HepG2 (cell line): ENCODE measurements at regions not wholly inside any gene's neighbourhood (a gene's known extent, or its start where the extent isn't known, plus 50 kb on each side); places are given as distances from the start of the nearest gene placed in this dataset.

Experiments
- ATAC-seq: fragments of 200-7000 bp; cut with Tn5 transposase; 3 replicates; pipeline ENCODE4 v1.9.1; 2020; ENCODE audit warnings: mild to moderate bottlenecking, moderate library complexity
- BruUV-seq: library from RNA; stranded (reverse); fragments of 400-500 nt; replicated peaks from 2 replicates; lab custom pipeline; 2021; lab: Mats Ljungman, UMichigan
- CTCF ChIA-PET: fragments of 300-600 bp; formaldehyde crosslinking; extraction: SDS; loops from one replicate; lab custom pipeline; 2021; ENCODE audit warnings: low total read pairs, inconsistent platforms, low intra/inter-chr PET ratio; lab: Yijun Ruan, JAX
- POLR2A ChIA-PET: fragments of 350-600 bp; sonication (Branson Sonifier 250); formaldehyde crosslinking; loops from one replicate; lab custom pipeline; 2020; ENCODE audit warnings: antibody characterized with exemption, inconsistent platforms; lab: Yijun Ruan, JAX
- DNase-seq: peaks from one replicate; pipeline ENCODE4 v3.0.0-alpha.2; 2015; ENCODE audit warnings: low spot score
- FAIRE-seq: peaks from 3 replicates; lab custom pipeline; 2011; peaks lifted over from hg19 to GRCh38; lab: Jason Lieb, UNC
- H2AFZ ChIP-seq: one replicate; pipeline ENCODE4 v1.6.1; 2011; ENCODE audit warnings: low read length, inconsistent platforms
- H3K27ac ChIP-seq: fragments of 300-600 bp; 3 replicates; pipeline ENCODE4 v1.8.0; 2011; ENCODE audit warnings: mixed run types, mild to moderate bottlenecking, mixed read lengths, low read length, inconsistent platforms; ENCODE audit not compliant: insufficient read depth; ENCODE audit errors: extremely low read length
- H3K27me3 ChIP-seq, 2 experiments: fragments of 200-600 bp in 1 of 2; 2 replicates in 1 of 2; 3 replicates in 1 of 2; pipeline versions ENCODE4 v1.6.0 to v1.8.0; 2011; ENCODE audit warnings: low read length in 2 of 2, mild to moderate bottlenecking in 2 of 2, moderate library complexity in 2 of 2, inconsistent platforms in 1 of 2; ENCODE audit not compliant: insufficient read depth in 2 of 2, control insufficient read depth in 1 of 2
- H3K36me3 ChIP-seq, 2 experiments: fragments of 200-600 bp in 1 of 2; replicated peaks in 1 of 2; 2 replicates in 1 of 2; 3 replicates in 1 of 2; pipeline versions ENCODE4 v1.5.1 to v1.8.0; 2011; ENCODE audit warnings: low read length in 2 of 2, inconsistent platforms in 1 of 2; ENCODE audit not compliant: insufficient read depth in 2 of 2, control insufficient read depth in 1 of 2
- H3K4me1 ChIP-seq: 2 replicates; pipeline ENCODE4 v1.5.1; 2012; ENCODE audit warnings: low read length, inconsistent platforms; ENCODE audit not compliant: insufficient read depth
- H3K4me2 ChIP-seq: 2 replicates; pipeline ENCODE4 v1.6.0; 2011; ENCODE audit warnings: low read depth, low read length, inconsistent platforms
- H3K4me3 ChIP-seq, 3 experiments: fragments of 200-600 bp in 1 of 3; sonication (generic), shearing (Covaris generic) in 1 of 3; replicated peaks in 1 of 3; 2 replicates each; pipeline ENCODE4 v1.5.1; 2011 to 2016; ENCODE audit warnings: low read length in 3 of 3, inconsistent platforms in 2 of 3, low read depth in 2 of 3, mild to moderate bottlenecking in 2 of 3, control low read depth in 1 of 3, mixed read lengths in 1 of 3; ENCODE audit not compliant: insufficient read depth in 1 of 3
- H3K79me2 ChIP-seq: one replicate; pipeline ENCODE4 v1.6.1; 2011; ENCODE audit warnings: low read length, inconsistent platforms; ENCODE audit not compliant: insufficient read depth
- H3K9ac ChIP-seq: 2 replicates; pipeline ENCODE4 v1.6.0; 2011; ENCODE audit warnings: mild to moderate bottlenecking, low read depth, low read length, inconsistent platforms; ENCODE audit not compliant: insufficient read depth
- H3K9me3 ChIP-seq: 2 replicates; pipeline ENCODE4 v1.5.1; 2012; ENCODE audit warnings: mild to moderate bottlenecking, low read length
- H4K20me1 ChIP-seq: 2 replicates; pipeline ENCODE4 v1.6.0; 2011; ENCODE audit warnings: inconsistent platforms, mild to moderate bottlenecking, low read length, moderate library complexity; ENCODE audit not compliant: insufficient read depth
- GTF2F1 ChIP-seq: fragments of 150-350 bp; IDR thresholded peaks from 2 replicates; pipeline ENCODE4 v1.6.1; 2014; ENCODE audit warnings: low read length
- NCOR1 ChIP-seq: fragments of 200-600 bp; sonication (generic); IDR thresholded peaks from 2 replicates; pipeline ENCODE4 v1.7.0; 2017; ENCODE audit warnings: antibody characterized with exemption, low read length, borderline replicate concordance
- NR2F6 ChIP-seq, 2 experiments: IDR thresholded peaks; 2 replicates each; pipeline ENCODE4 v1.6.1; 2016; ENCODE audit warnings: antibody characterized with exemption in 1 of 2, mild to moderate bottlenecking in 1 of 2
- PAWR ChIP-seq: sonication (generic); formaldehyde crosslinking; IDR thresholded peaks from 2 replicates; pipeline ENCODE4 v1.4.0; 2020; ENCODE audit warnings: missing genetic modification reagents, mild to moderate bottlenecking, borderline replicate concordance
- TBX2 ChIP-seq: sonication (generic); formaldehyde crosslinking; IDR thresholded peaks from 2 replicates; pipeline ENCODE4 v1.5.0; 2020; ENCODE audit warnings: missing genetic modification reagents, mild to moderate bottlenecking, borderline replicate concordance
- ZFP90 ChIP-seq: sonication (generic); formaldehyde crosslinking; IDR thresholded peaks from 2 replicates; pipeline ENCODE4 v1.8.0; 2022; ENCODE audit warnings: missing genetic modification reagents, mild to moderate bottlenecking, inconsistent platforms, borderline replicate concordance
- ZNF136 ChIP-seq: sonication (generic); formaldehyde crosslinking; IDR thresholded peaks from 2 replicates; pipeline ENCODE4 v1.8.1; 2022; ENCODE audit warnings: low read depth, mild to moderate bottlenecking, moderate library complexity, missing genetic modification reagents
- ZNF337 ChIP-seq: sonication (generic); formaldehyde crosslinking; IDR thresholded peaks from 2 replicates; pipeline ENCODE4 v1.5.1; 2020; ENCODE audit warnings: missing genetic modification reagents, low read depth, mild to moderate bottlenecking, borderline replicate concordance
- ZNF619 ChIP-seq: sonication (generic); formaldehyde crosslinking; IDR thresholded peaks from 2 replicates; pipeline ENCODE4 v1.4.0; 2020; ENCODE audit warnings: mild to moderate bottlenecking, missing genetic modification reagents
- ZNF720 ChIP-seq: sonication (generic); formaldehyde crosslinking; IDR thresholded peaks from 2 replicates; pipeline ENCODE4 v1.4.0; 2020; ENCODE audit warnings: missing genetic modification reagents
- WGBS: methylation state at CpG from one replicate; pipeline ENCODE4 v1.1.6; 2017; ENCODE audit warnings: low lambda C conversion rate; 5-methylcytosine and 5-hydroxymethylcytosine counted together
- in situ Hi-C: cut with HindIII; loops from 2 replicates; pipeline ENCODE4 v1.10.0; 2017; ENCODE audit warnings: low pct_unique_long_range_greater_than_20kb; ENCODE audit not compliant: extremely low pct_ligation_motif_present
- intact Hi-C: fragments of 100-400 bp; cut with micrococcal nuclease; formaldehyde crosslinking; loops from one replicate; pipeline ENCODE4 v1.10.0; 2022; ENCODE audit not compliant: unreplicated experiment
- TF ChIP-seq, protein P1 (sequence below): sonication (generic); formaldehyde crosslinking; IDR thresholded peaks from 2 replicates; pipeline ENCODE4 v1.5.0; 2020; ENCODE audit warnings: mild to moderate bottlenecking, low read depth, missing genetic modification reagents, borderline replicate concordance
- TF ChIP-seq, protein P2 (sequence below): IDR thresholded peaks from 2 replicates; pipeline ENCODE4 v1.6.1; 2016; ENCODE audit warnings: low read depth, control low read depth
- TF ChIP-seq, protein P3 (sequence below): sonication (generic); formaldehyde crosslinking; IDR thresholded peaks from 2 replicates; pipeline ENCODE4 v1.4.0; 2020; ENCODE audit warnings: mild to moderate bottlenecking, missing genetic modification reagents

DNA sequence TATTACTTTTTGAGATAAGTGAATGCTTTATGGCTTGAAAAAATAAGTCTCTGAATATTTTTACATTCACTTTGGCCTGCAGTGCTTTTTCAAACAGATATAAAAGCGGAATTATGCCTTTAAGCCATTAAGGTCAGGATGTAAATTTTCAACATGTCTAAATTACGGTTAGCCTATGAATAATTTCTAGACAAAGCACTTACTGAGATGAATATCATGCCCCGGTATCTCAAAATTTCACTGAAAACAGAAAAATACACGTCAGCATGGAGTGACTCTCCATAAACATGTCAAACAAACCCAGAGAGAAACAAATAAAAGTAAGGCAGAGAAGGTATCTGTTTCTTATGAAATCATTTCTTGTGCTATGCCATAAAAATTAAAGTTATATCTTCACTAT lies 853.9 kb downstream of the KCNT2 start:
- FAIRE-seq, result no peak
- in situ Hi-C loops (no loop called here), intact Hi-C loops (no loop called here)
- H3K79me2 ChIP-seq, result no peaks in the 10 kb centered on the region
- H3K9me3 ChIP-seq, result no peaks in the 10 kb centered on the region
- H2AFZ ChIP-seq, result no peak overlapping the region
- no peaks in the 10 kb centered on the region for H3K36me3 ChIP-seq
- no peak overlapping the region for H3K4me2 ChIP-seq
- no peak for ATAC-seq
- POLR2A ChIA-PET, result no interaction called here
- under 1% methylated on average over 4 of the region's 4 CpGs for WGBS
- H3K27ac ChIP-seq, result no peak overlapping the region
- no peaks in the 10 kb centered on the region for H3K27me3 ChIP-seq
- H3K4me1 ChIP-seq, result no peaks in the 10 kb centered on the region
- no TSS peak for BruUV-seq
- H3K4me3 ChIP-seq, result no peak overlapping the region
- CTCF ChIA-PET, result no interaction called here
- no peaks in the 10 kb centered on the region for H4K20me1 ChIP-seq
- no peak overlapping the region for H3K9ac ChIP-seq
- no peak for TF ChIP-seq NCOR1
- TF ChIP-seq TBX2 (CRISPR knock-in tag), result no peak
- TF ChIP-seq ZNF619 (CRISPR knock-in tag), result no peak
- TF ChIP-seq NR2F6 (IDR thresholded peaks at IDR 0.05), result no peak
- TF ChIP-seq NR2F6 (CRISPR knock-in tag; IDR thresholded peaks at IDR 0.05), result no peak
- TF ChIP-seq, protein P1, sequence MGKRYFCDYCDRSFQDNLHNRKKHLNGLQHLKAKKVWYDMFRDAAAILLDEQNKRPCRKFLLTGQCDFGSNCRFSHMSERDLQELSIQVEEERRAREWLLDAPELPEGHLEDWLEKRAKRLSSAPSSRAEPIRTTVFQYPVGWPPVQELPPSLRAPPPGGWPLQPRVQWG (CRISPR knock-in tag), result no peak
- TF ChIP-seq, protein P2, sequence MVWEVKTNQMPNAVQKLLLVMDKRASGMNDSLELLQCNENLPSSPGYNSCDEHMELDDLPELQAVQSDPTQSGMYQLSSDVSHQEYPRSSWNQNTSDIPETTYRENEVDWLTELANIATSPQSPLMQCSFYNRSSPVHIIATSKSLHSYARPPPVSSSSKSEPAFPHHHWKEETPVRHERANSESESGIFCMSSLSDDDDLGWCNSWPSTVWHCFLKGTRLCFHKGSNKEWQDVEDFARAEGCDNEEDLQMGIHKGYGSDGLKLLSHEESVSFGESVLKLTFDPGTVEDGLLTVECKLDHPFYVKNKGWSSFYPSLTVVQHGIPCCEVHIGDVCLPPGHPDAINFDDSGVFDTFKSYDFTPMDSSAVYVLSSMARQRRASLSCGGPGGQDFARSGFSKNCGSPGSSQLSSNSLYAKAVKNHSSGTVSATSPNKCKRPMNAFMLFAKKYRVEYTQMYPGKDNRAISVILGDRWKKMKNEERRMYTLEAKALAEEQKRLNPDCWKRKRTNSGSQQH (CRISPR knock-in tag), result no peak
- no peak for TF ChIP-seq PAWR
- no peak for TF ChIP-seq GTF2F1
- TF ChIP-seq, protein P3, sequence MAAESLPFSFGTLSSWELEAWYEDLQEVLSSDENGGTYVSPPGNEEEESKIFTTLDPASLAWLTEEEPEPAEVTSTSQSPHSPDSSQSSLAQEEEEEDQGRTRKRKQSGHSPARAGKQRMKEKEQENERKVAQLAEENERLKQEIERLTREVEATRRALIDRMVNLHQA (CRISPR knock-in tag), result no peak
- no peak for TF ChIP-seq ZNF337 (CRISPR knock-in tag)
- TF ChIP-seq ZNF720 (CRISPR knock-in tag), result no peak
- no peak for TF ChIP-seq ZNF136 (CRISPR knock-in tag)
- no peak for TF ChIP-seq ZFP90
- TF ChIP-seq, all 625 proteins: peak for 0
- DNase-seq, result no peak
